A673 (cell line): ENCODE measurements at regions not wholly inside any gene's neighbourhood (a gene's known extent, or its start where the extent isn't known, plus 50 kb on each side); places are given as distances from the start of the nearest gene placed in this dataset.

Experiments used
- BruUV-seq: library from RNA; stranded (reverse); fragments of 400-500 nt; replicated peaks from 2 replicates; lab custom pipeline; 2021; lab: Mats Ljungman, UMichigan
- CTCF ChIA-PET: fragments of 300-600 bp; sonication (Branson Sonifier 250); formaldehyde crosslinking; loops from one replicate; lab custom pipeline; 2022; ENCODE audit warnings: antibody characterized with exemption; lab: Charles Lee
- POLR2A ChIA-PET: fragments of 300-600 bp; sonication (Branson Sonifier 250); formaldehyde crosslinking; loops from one replicate; lab custom pipeline; 2022; ENCODE audit warnings: antibody characterized with exemption; ENCODE audit not compliant: low non-redundant PET; lab: Charles Lee
- DNase-seq: peaks from one replicate; pipeline ENCODE4 v3.0.0-alpha.2; 2015; ENCODE audit warnings: low spot score
- H3K27ac ChIP-seq: fragments of 200-600 bp; sonication (generic); 2 replicates; pipeline ENCODE4 v1.5.1; 2016; ENCODE audit warnings: mixed run types, low read depth, mild to moderate bottlenecking, mixed read lengths, antibody characterized with exemption, low read length; ENCODE audit not compliant: poor library complexity, severe bottlenecking
- H3K27me3 ChIP-seq: fragments of 200-600 bp; sonication (generic); replicated peaks from 2 replicates; pipeline ENCODE4 v1.6.1; 2017; ENCODE audit warnings: mixed run types, low read depth, mild to moderate bottlenecking, mixed read lengths, antibody characterized with exemption, low read length; ENCODE audit not compliant: insufficient read depth, poor library complexity
- H3K36me3 ChIP-seq: fragments of 200-600 bp; sonication (generic); 2 replicates; pipeline ENCODE4 v1.6.1; 2016; ENCODE audit warnings: mixed run types, mild to moderate bottlenecking, mixed read lengths, antibody characterized with exemption, low read length; ENCODE audit not compliant: insufficient read depth, poor library complexity, severe bottlenecking
- H3K4me1 ChIP-seq: fragments of 200-600 bp; sonication (generic); 2 replicates; pipeline ENCODE4 v1.6.1; 2017; ENCODE audit warnings: mixed run types, mild to moderate bottlenecking, mixed read lengths, antibody characterized with exemption, low read length; ENCODE audit not compliant: insufficient read depth, poor library complexity, severe bottlenecking
- H3K4me3 ChIP-seq: fragments of 200-600 bp; sonication (generic); 2 replicates; pipeline ENCODE4 v1.5.1; 2016; ENCODE audit warnings: low read depth, mixed run types, mild to moderate bottlenecking, mixed read lengths, low read length; ENCODE audit not compliant: poor library complexity, severe bottlenecking
- H3K9me3 ChIP-seq: fragments of 200-600 bp; sonication (generic); 2 replicates; pipeline ENCODE4 v1.6.1; 2016; ENCODE audit warnings: mixed run types, low read depth, mild to moderate bottlenecking, mixed read lengths, antibody characterized with exemption, low read length; ENCODE audit not compliant: poor library complexity, severe bottlenecking
- CTCF ChIP-seq: fragments of 300-800, 200-600 bp; sonication (generic); conservative IDR thresholded peaks from 2 replicates; pipeline ENCODE4 v1.5.1; 2017; ENCODE audit warnings: low read depth, mild to moderate bottlenecking, antibody characterized with exemption, low read length, moderate library complexity, mixed read lengths
- EZH2 ChIP-seq: fragments of 200-600 bp; sonication (generic); IDR thresholded peaks from 2 replicates; pipeline ENCODE4 v1.6.1; 2017; ENCODE audit warnings: borderline replicate concordance, low read depth, mild to moderate bottlenecking, mixed read lengths, antibody characterized with exemption, low read length; ENCODE audit not compliant: poor library complexity, severe bottlenecking
- intact Hi-C: fragments of 100-400 bp; cut with micrococcal nuclease; formaldehyde crosslinking; loops from one replicate; pipeline ENCODE4 v1.10.0; 2022; ENCODE audit not compliant: unreplicated experiment

DNA sequence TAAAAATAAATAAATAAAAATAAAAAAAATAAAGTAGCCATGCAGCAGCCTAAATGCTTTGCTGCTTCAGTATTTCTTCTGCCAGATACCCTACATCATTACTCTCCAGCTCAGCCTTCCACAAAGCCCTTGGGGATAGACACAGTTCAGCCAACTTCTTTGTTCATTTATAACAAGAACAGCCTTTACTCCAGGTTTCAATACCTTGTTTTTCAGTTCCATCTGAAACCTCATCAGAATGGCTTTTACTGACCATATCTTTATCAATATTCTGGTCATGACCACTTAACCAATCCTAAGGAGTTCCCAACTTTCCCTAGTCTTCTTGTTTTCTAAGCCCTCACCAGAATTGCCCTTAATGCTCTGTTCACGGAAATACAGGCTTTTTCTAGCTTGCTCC, 128.3 kb upstream of the MED14 start:
- no peak overlapping the region for H3K27ac ChIP-seq
- no peaks in the 10 kb centered on the region for H3K27me3 ChIP-seq
- no peaks in the 10 kb centered on the region for H3K4me1 ChIP-seq
- intact Hi-C loops = no loop called here
- no peak for TF ChIP-seq CTCF
- no peak for TF ChIP-seq EZH2
- POLR2A ChIA-PET = no interaction called here
- no peak overlapping the region for H3K4me3 ChIP-seq
- CTCF ChIA-PET = no interaction called here
- DNase-seq = no peak
- H3K9me3 ChIP-seq = no peaks in the 10 kb centered on the region
- H3K36me3 ChIP-seq = no peaks in the 10 kb centered on the region
- no TSS peak for BruUV-seq

GRCh38 chrX:40864972-40865371, 129.6 kb upstream of the MED14 start:
- DNase-seq = no peak
- ChIA-PET CTCF (no interaction called here), POLR2A (no interaction called here)
- Histone ChIP-seq H3K4me3 (no peak overlapping the region), H3K36me3 (no peaks in the 10 kb centered on the region), H3K27me3 (no peaks in the 10 kb centered on the region), H3K9me3 (no peaks in the 10 kb centered on the region), H3K27ac (no peak overlapping the region), H3K4me1 (no peaks in the 10 kb centered on the region)
- TF ChIP-seq CTCF (no peak), EZH2 (no peak)
- no TSS peak for BruUV-seq
- intact Hi-C loops = no loop called here

GRCh38 chrX:40866893-40867292, 131.6 kb upstream of the MED14 start:
- ChIA-PET CTCF (no interaction called here), POLR2A (no interaction called here)
- intact Hi-C loops = no loop called here
- no TSS peak for BruUV-seq
- H3K4me1 ChIP-seq = peaks cover 7% of the 10 kb centered on the region
- no peak for TF ChIP-seq EZH2
- TF ChIP-seq CTCF = no peak
- DNase-seq = no peak
- no peak overlapping the region for H3K4me3 ChIP-seq
- H3K36me3 ChIP-seq = no peaks in the 10 kb centered on the region
- no peak overlapping the region for H3K27ac ChIP-seq
- H3K9me3 ChIP-seq = no peaks in the 10 kb centered on the region
- H3K27me3 ChIP-seq = no peaks in the 10 kb centered on the region
